Vagina (tissue), 2 donors: ENCODE measurements at regions not wholly inside any gene's neighbourhood (a gene's known extent, or its start where the extent isn't known, plus 50 kb on each side); places are given as distances from the start of the nearest gene placed in this dataset.

Experiments used
- CTCF ChIP-seq, 3 experiments: fragments of 450-650 bp in 2 of 3; fragments of 200-600 bp in 1 of 3; sonication (generic) in 1 of 3; IDR thresholded peaks; one replicate each; pipeline ENCODE4 v1.5.1; 2017 to 2019; ENCODE audit warnings: antibody characterized with exemption in 3 of 3, mild to moderate bottlenecking in 2 of 3, moderate library complexity in 2 of 3
- POLR2A ChIP-seq, 2 donors: fragments of 450-650 bp; IDR thresholded peaks; one replicate each; pipeline ENCODE4 v1.6.1; 2017; ENCODE audit warnings: antibody characterized with exemption in 2 of 2, mild to moderate bottlenecking in 2 of 2, moderate library complexity in 2 of 2

GRCh38 chr1:221897321-221897721 lies 155.4 kb upstream of the DUSP10 start:
- no peak for TF ChIP-seq CTCF (IDR thresholded peaks at IDR 0.05)
- no peak for TF ChIP-seq POLR2A (IDR thresholded peaks at IDR 0.05)
